PC-3 (cell line): ENCODE measurements at regions not wholly inside any gene's neighbourhood (a gene's known extent, or its start where the extent isn't known, plus 50 kb on each side); places are given as distances from the start of the nearest gene placed in this dataset.

Source experiments
- ATAC-seq: fragments of 200-7000 bp; cut with Tn5 transposase; 2 replicates; pipeline ENCODE4 v1.9.1; 2020; ENCODE audit warnings: mild to moderate bottlenecking, moderate library complexity
- BruUV-seq: library from RNA; stranded (reverse); fragments of 400-500 nt; replicated peaks from 2 replicates; lab custom pipeline; 2021; lab: Mats Ljungman, UMichigan
- CTCF ChIA-PET: fragments of 300-600 bp; sonication (Branson Sonifier 250); formaldehyde crosslinking; loops from one replicate; lab custom pipeline; 2022; ENCODE audit warnings: antibody characterized with exemption; lab: Charles Lee
- POLR2A ChIA-PET: fragments of 300-600 bp; sonication (Branson Sonifier 250); formaldehyde crosslinking; loops from one replicate; lab custom pipeline; 2022; ENCODE audit warnings: antibody characterized with exemption; ENCODE audit not compliant: unreplicated experiment; lab: Charles Lee
- DNase-seq: peaks from one replicate; pipeline ENCODE4 v3.0.0-alpha.2; 2015
- H2AFZ ChIP-seq: fragments of 300-600 bp; sonication (generic); 2 replicates; pipeline ENCODE4 v1.6.0; 2016; ENCODE audit warnings: antibody characterized with exemption, low read length
- H3F3A ChIP-seq: fragments of 300-600 bp; sonication (generic); one replicate; pipeline ENCODE4 v1.6.0; 2017; ENCODE audit warnings: antibody characterized with exemption, low read length, control low read depth, mild to moderate bottlenecking; ENCODE audit not compliant: unreplicated experiment
- H3K27ac ChIP-seq: fragments of 300-600 bp; sonication (generic); 2 replicates; pipeline ENCODE4 v1.5.1; 2016; ENCODE audit warnings: mild to moderate bottlenecking, low read length
- H3K27me3 ChIP-seq: fragments of 300-600 bp; sonication (generic); 2 replicates; pipeline ENCODE4 v1.6.1; 2016; ENCODE audit warnings: low read length, mixed read lengths
- H3K36me3 ChIP-seq: fragments of 300-600 bp; sonication (generic); 2 replicates; pipeline ENCODE4 v1.6.1; 2016; ENCODE audit warnings: low read depth, mixed run types, low read length, mixed read lengths
- H3K4me1 ChIP-seq: fragments of 300-600 bp; sonication (generic); 2 replicates; pipeline ENCODE4 v1.5.1; 2016; ENCODE audit warnings: low read length; ENCODE audit not compliant: insufficient read depth
- H3K4me2 ChIP-seq: fragments of 300-600 bp; sonication (generic); 2 replicates; pipeline ENCODE4 v1.6.0; 2016; ENCODE audit warnings: low read length
- H3K4me3 ChIP-seq: fragments of 300-600 bp; sonication (generic); 2 replicates; pipeline ENCODE4 v1.5.1; 2016; ENCODE audit warnings: mild to moderate bottlenecking, low read length, mixed read lengths
- H3K79me2 ChIP-seq: fragments of 300-600 bp; sonication (generic); 2 replicates; pipeline ENCODE4 v1.6.1; 2017; ENCODE audit warnings: low read length, mixed read lengths
- H3K9ac ChIP-seq: fragments of 300-600 bp; sonication (generic); 2 replicates; pipeline ENCODE4 v1.6.0; 2016; ENCODE audit warnings: mild to moderate bottlenecking, low read length
- H3K9me2 ChIP-seq: fragments of 300-600 bp; sonication (generic); replicated peaks from 2 replicates; pipeline ENCODE4 v1.6.1; 2016; ENCODE audit warnings: mixed run types, low read length, mixed read lengths
- H3K9me3 ChIP-seq: fragments of 300-600 bp; sonication (generic); 2 replicates; pipeline ENCODE4 v1.6.1; 2016; ENCODE audit warnings: low read length, mixed read lengths
- H4K20me1 ChIP-seq: fragments of 300-600 bp; sonication (generic); 2 replicates; pipeline ENCODE4 v1.6.1; 2016; ENCODE audit warnings: low read length, mixed read lengths
- EZH2 ChIP-seq: fragments of 300-600 bp; sonication (generic); IDR thresholded peaks from one replicate; pipeline ENCODE4 v1.6.1; 2017; ENCODE audit warnings: antibody characterized with exemption, mild to moderate bottlenecking, low read length; ENCODE audit not compliant: unreplicated experiment
- EZH2phosphoT487 ChIP-seq: fragments of 300-600 bp; sonication (generic); IDR thresholded peaks from 2 replicates; pipeline ENCODE4 v1.6.1; 2018; ENCODE audit warnings: mild to moderate bottlenecking, antibody characterized with exemption, low read length, borderline replicate concordance
- intact Hi-C: fragments of 100-400 bp; cut with micrococcal nuclease; formaldehyde crosslinking; loops from 2 replicates; pipeline ENCODE4 v1.9.0; 2023
- TF ChIP-seq, protein P1 (sequence below): fragments of 300-600 bp; sonication (generic); conservative IDR thresholded peaks from 2 replicates; pipeline ENCODE4 v1.5.1; 2017; ENCODE audit warnings: antibody characterized with exemption, low read depth, mild to moderate bottlenecking, low read length

DNA sequence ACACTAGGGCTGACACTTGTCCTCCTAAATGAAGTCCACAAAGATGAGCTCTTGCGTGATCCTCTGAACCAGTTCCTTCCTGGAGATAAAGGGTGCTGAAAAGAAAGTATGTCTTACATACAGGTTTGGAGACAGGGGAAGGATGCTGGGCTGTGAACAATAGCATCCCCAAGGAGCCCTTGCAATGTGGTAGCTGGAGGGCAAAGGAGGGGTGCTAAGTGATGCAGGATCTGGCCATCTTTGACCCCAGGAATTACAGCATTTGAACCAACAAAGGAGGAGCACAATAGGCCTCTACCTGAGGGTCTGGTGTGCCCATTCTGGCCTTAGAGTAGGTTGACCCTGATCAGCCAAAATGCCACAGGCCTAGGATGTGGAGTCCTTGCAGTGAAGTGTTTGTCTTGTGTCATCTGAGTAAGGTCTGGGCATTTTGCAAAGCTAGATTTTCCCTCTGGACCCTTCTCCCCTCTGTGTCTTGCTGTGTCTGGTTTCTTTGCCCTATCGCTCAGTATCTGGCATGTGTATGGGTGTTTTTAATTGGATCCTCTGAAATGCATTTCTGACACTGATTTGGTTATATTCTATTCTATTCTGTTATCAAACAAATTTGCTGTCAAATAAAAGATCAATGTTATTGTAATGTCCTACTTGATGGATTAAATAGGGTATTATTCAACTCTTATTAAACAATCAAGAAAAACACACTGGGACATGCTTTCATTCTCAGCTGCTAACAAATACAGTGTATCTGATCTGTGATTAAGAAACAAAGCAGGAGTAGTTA lies 364.8 kb upstream of the MEIS1 start:
- Histone ChIP-seq H3K36me3 (no peaks in the 10 kb centered on the region), H3K79me2 (no peaks in the 10 kb centered on the region), H3K4me3 (no peak overlapping the region), H2AFZ (no peak overlapping the region), H3K9me2 (no peaks in the 10 kb centered on the region), H3F3A (no peaks in the 10 kb centered on the region), H3K27me3 (peaks cover 60% of the 10 kb centered on the region), H3K27ac (no peak overlapping the region), H3K9me3 (no peaks in the 10 kb centered on the region), H3K9ac (no peak overlapping the region), H4K20me1 (no peaks in the 10 kb centered on the region), H3K4me2 (no peak overlapping the region), H3K4me1 (no peaks in the 10 kb centered on the region)
- DNase-seq, result no peak
- TF ChIP-seq EZH2phosphoT487 (no peak), EZH2 (no peak)
- TF ChIP-seq, protein P1, sequence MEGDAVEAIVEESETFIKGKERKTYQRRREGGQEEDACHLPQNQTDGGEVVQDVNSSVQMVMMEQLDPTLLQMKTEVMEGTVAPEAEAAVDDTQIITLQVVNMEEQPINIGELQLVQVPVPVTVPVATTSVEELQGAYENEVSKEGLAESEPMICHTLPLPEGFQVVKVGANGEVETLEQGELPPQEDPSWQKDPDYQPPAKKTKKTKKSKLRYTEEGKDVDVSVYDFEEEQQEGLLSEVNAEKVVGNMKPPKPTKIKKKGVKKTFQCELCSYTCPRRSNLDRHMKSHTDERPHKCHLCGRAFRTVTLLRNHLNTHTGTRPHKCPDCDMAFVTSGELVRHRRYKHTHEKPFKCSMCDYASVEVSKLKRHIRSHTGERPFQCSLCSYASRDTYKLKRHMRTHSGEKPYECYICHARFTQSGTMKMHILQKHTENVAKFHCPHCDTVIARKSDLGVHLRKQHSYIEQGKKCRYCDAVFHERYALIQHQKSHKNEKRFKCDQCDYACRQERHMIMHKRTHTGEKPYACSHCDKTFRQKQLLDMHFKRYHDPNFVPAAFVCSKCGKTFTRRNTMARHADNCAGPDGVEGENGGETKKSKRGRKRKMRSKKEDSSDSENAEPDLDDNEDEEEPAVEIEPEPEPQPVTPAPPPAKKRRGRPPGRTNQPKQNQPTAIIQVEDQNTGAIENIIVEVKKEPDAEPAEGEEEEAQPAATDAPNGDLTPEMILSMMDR, result no peak
- intact Hi-C loops, result no loop called here
- BruUV-seq, result no TSS peak
- CTCF ChIA-PET, result no interaction called here
- no peak for ATAC-seq
- POLR2A ChIA-PET, result no interaction called here

DNA sequence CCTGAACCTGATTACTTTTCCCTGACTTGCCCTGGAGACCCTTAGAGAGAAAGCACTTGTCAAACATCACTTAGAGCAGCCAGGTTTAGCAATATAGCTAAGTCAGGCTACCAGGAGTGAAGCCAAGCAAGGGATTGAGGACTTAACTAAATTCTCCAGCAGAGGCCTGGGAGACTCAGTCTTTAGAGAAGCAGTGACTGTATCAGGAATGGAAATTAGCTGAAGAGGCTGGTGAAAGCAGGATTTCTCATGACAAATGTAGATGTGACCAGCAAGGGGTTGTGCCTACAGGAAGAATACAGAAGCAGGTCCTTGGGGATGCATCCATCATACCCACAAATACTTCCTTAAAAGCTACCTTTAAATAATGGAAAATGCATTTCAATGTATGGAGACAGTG lies 368.9 kb upstream of the MEIS1 start:
- no TSS peak for BruUV-seq
- intact Hi-C loops, result no loop called here
- Histone ChIP-seq H3K4me3 (no peak overlapping the region), H3K27ac (no peak overlapping the region), H2AFZ (no peak overlapping the region), H3K27me3 (peaks cover 41% of the 10 kb centered on the region), H3K9ac (no peak overlapping the region), H3K9me3 (no peaks in the 10 kb centered on the region), H3K4me2 (no peak overlapping the region), H4K20me1 (no peaks in the 10 kb centered on the region), H3F3A (no peaks in the 10 kb centered on the region), H3K4me1 (no peaks in the 10 kb centered on the region), H3K36me3 (no peaks in the 10 kb centered on the region), H3K79me2 (no peaks in the 10 kb centered on the region), H3K9me2 (no peaks in the 10 kb centered on the region)
- ChIA-PET POLR2A (no interaction called here), CTCF (no interaction called here)
- TF ChIP-seq EZH2 (no peak), EZH2phosphoT487 (no peak)
- TF ChIP-seq, protein P1, result no peak
- ATAC-seq (no peak), DNase-seq (no peak)

GRCh38 chr2:66059332-66059731 lies 375.6 kb upstream of the MEIS1 start:
- ATAC-seq, result no peak
- Histone ChIP-seq H3F3A (no peaks in the 10 kb centered on the region), H3K9ac (no peak overlapping the region), H3K9me2 (no peaks in the 10 kb centered on the region), H3K9me3 (no peaks in the 10 kb centered on the region), H3K4me2 (no peak overlapping the region), H3K27ac (no peak overlapping the region), H3K27me3 (peaks cover 50% of the 10 kb centered on the region), H3K36me3 (no peaks in the 10 kb centered on the region), H4K20me1 (no peaks in the 10 kb centered on the region), H3K79me2 (no peaks in the 10 kb centered on the region), H2AFZ (no peak overlapping the region), H3K4me3 (no peak overlapping the region), H3K4me1 (no peaks in the 10 kb centered on the region)
- CTCF ChIA-PET, result no interaction called here
- DNase-seq, result no peak
- POLR2A ChIA-PET, result no interaction called here
- intact Hi-C loops, result no loop called here
- TF ChIP-seq, protein P1, result no peak
- TF ChIP-seq EZH2phosphoT487 (no peak), EZH2 (no peak)
- BruUV-seq, result no TSS peak
